Ascending aorta (tissue), 2 donors: ENCODE measurements at regions not wholly inside any gene's neighbourhood (a gene's known extent, or its start where the extent isn't known, plus 50 kb on each side); places are given as distances from the start of the nearest gene placed in this dataset.
"Not testable (repeated sequence)": the region's sequence is repeated elsewhere in the genome, so short reads cannot be mapped to it uniquely, and the experiment has no call there.

Experiments
- DNase-seq, 2 donors: peaks; one replicate each; pipeline ENCODE4 v3.0.0-alpha.2; 2019; ENCODE audit warnings: low spot score in 2 of 2
- H3K27ac ChIP-seq, 2 donors: fragments of 200-600 bp; sonication (generic); one replicate each; pipeline ENCODE4 v1.5.1; 2016 to 2017; ENCODE audit warnings: mild to moderate bottlenecking in 1 of 2
- H3K27me3 ChIP-seq: fragments of 200-600 bp; sonication (generic); one replicate; pipeline ENCODE4 v1.5.1; 2017
- H3K36me3 ChIP-seq, 2 donors: fragments of 200-600 bp; sonication (generic); one replicate each; pipeline ENCODE4 v1.5.1; 2016
- H3K4me1 ChIP-seq, 2 donors: fragments of 200-600 bp; sonication (generic); one replicate each; pipeline ENCODE4 v1.5.1; 2016 to 2017; ENCODE audit warnings: mild to moderate bottlenecking in 1 of 2
- H3K4me3 ChIP-seq, 2 donors: fragments of 200-600 bp; sonication (generic); one replicate each; pipeline ENCODE4 v1.5.1; 2016 to 2017; ENCODE audit warnings: mild to moderate bottlenecking in 1 of 2
- H3K9me3 ChIP-seq, 2 donors: fragments of 200-600 bp; sonication (generic); one replicate each; pipeline ENCODE4 v1.5.1; 2016
- intact Hi-C: fragments of 100-400 bp; cut with DNase I; formaldehyde crosslinking; loops from one replicate; pipeline ENCODE4 v1.15.1; 2023
- TF ChIP-seq, protein P1 (sequence below), 3 experiments: fragments of 200-600 bp in 2 of 3; fragments of 450-650 bp in 1 of 3; sonication (generic) in 2 of 3; IDR thresholded peaks; one replicate each; pipeline ENCODE4 v1.5.1; 2016 to 2019; ENCODE audit warnings: antibody characterized with exemption in 3 of 3, mild to moderate bottlenecking in 1 of 3, moderate library complexity in 1 of 3

DNA sequence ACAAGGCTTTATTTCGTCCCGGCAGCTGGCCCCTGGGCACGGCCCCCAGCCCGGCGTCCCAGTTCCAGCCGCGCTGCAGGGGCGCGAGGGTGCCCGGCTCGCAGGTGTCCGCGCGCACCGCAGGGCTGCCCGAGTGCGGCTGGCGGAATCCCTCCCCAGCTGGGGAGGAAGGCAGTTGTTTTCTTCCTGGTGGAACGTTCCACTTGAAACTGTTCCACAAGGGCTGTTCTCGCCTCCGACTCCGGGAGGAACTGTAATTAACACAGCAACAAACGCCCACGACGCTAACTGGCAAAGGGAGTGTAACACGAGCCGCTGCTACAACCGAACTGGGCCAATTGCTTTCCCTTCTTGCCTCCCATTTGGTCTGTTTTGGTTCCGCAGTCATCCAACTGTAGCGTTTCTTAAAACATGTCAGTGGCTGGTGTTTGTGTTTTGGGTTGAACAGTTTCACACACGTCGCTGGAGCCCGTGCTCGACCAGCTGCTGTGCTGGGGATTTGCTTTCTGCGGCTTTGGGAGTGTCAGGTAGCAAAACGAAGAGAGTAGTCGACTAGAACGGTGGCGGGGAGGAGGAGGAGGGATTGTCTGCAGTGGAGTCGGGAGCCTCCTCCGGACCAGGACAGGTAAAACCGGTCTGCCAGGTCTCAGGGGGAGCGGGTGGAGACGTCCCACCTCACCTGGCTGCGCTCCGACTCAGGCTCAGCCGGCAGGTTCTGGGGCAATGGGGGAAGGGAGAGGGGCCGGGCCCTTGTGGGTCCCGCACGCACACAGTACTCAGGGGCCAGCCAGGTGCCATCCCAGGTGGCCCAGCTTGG is 131.6 kb upstream of the NIPBL start:
- no peaks in the 10 kb centered on the region for H3K27me3 ChIP-seq
- H3K36me3 ChIP-seq: no peaks in the 10 kb centered on the region
- TF ChIP-seq, protein P1, sequence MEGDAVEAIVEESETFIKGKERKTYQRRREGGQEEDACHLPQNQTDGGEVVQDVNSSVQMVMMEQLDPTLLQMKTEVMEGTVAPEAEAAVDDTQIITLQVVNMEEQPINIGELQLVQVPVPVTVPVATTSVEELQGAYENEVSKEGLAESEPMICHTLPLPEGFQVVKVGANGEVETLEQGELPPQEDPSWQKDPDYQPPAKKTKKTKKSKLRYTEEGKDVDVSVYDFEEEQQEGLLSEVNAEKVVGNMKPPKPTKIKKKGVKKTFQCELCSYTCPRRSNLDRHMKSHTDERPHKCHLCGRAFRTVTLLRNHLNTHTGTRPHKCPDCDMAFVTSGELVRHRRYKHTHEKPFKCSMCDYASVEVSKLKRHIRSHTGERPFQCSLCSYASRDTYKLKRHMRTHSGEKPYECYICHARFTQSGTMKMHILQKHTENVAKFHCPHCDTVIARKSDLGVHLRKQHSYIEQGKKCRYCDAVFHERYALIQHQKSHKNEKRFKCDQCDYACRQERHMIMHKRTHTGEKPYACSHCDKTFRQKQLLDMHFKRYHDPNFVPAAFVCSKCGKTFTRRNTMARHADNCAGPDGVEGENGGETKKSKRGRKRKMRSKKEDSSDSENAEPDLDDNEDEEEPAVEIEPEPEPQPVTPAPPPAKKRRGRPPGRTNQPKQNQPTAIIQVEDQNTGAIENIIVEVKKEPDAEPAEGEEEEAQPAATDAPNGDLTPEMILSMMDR (IDR thresholded peaks at IDR 0.05): no peak
- H3K9me3 ChIP-seq: no peaks in the 10 kb centered on the region
- H3K27ac ChIP-seq: no peak overlapping the region
- peak overlapping the region; percentile 62 to 66 for H3K4me3 ChIP-seq
- intact Hi-C loops: no loop called here
- H3K4me1 ChIP-seq: peaks cover 0 to 8% of the 10 kb centered on the region in 2 donors
- DNase-seq: peak in 1 of 2 donors; percentile 67

DNA sequence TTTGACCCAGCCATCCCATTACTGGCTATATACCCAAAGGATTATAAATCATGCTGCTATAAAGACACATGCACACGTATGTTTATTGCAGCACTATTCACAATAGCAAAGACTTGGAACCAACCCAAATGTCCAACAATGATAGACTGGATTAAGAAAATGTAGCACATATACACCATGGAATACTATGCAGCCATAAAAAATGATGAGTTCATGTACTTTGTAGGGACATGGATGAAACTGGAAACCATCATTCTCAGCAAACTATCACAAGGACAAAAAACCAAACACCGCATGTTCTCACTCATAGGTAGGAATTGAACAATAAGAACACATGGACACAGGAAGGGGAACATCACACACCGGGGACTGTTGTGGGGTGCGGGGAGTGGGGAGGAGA is 128.8 kb upstream of the NIPBL start:
- intact Hi-C loops: not testable (repeated sequence)

DNA sequence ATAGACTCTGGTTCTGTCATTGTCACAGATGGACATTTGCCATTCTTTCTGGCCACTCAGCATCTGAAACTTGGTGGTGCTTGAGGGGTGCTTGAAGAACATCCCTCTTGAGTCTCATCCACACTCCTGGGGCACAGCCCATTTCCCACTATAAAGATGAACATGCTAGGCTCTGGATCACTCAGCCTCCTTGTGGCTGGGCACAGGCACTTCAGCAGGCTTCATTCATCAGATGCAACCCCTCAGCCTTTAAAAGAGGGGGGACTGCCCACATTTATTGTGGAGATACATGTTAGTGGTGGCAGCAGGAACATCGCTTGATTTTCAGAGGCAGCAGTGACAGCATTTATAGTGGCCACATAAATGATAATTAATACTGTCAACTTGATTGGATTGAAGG is 124.7 kb upstream of the NIPBL start:
- Histone ChIP-seq H3K9me3 (no peaks in the 10 kb centered on the region), H3K4me3 (no peak overlapping the region), H3K27ac (no peak overlapping the region), H3K4me1 (no peaks in the 10 kb centered on the region), H3K36me3 (no peaks in the 10 kb centered on the region), H3K27me3 (no peaks in the 10 kb centered on the region)
- DNase-seq: no peak
- intact Hi-C loops: no loop called here
- TF ChIP-seq, protein P1 (IDR thresholded peaks at IDR 0.05): no peak

More for the DNA sequence above, 128.8 kb upstream of the NIPBL start:
- H3K36me3 ChIP-seq, H3K27ac ChIP-seq, H3K27me3 ChIP-seq, DNase-seq, H3K9me3 ChIP-seq, H3K4me1 ChIP-seq, H3K4me3 ChIP-seq: not testable (repeated sequence)

DNA sequence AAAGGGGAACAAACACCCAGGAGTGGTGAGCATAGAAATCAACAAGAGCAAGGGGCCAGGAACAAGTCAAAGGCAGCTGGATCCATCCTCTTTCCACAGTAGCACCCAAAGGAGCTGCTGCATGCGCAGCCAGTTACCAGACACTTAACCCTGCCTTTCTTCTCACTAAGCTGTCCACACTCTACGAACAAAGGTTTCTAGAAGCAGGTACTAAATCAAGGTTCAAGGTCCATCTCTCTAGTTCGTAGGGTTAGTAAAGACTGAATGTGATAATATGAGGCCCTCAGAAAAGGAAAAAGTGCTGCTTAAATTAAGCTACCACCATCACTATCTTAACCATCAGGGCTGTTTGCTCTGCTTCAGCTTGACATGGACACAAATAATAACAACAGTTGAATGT is 121.2 kb upstream of the NIPBL start:
- TF ChIP-seq, protein P1 (IDR thresholded peaks at IDR 0.05): no peak
- no peak overlapping the region for H3K27ac ChIP-seq
- no peaks in the 10 kb centered on the region for H3K36me3 ChIP-seq
- H3K4me1 ChIP-seq: no peaks in the 10 kb centered on the region
- intact Hi-C loops: no loop called here
- no peak overlapping the region for H3K4me3 ChIP-seq
- H3K9me3 ChIP-seq: no peaks in the 10 kb centered on the region
- no peak for DNase-seq
- H3K27me3 ChIP-seq: no peaks in the 10 kb centered on the region

DNA sequence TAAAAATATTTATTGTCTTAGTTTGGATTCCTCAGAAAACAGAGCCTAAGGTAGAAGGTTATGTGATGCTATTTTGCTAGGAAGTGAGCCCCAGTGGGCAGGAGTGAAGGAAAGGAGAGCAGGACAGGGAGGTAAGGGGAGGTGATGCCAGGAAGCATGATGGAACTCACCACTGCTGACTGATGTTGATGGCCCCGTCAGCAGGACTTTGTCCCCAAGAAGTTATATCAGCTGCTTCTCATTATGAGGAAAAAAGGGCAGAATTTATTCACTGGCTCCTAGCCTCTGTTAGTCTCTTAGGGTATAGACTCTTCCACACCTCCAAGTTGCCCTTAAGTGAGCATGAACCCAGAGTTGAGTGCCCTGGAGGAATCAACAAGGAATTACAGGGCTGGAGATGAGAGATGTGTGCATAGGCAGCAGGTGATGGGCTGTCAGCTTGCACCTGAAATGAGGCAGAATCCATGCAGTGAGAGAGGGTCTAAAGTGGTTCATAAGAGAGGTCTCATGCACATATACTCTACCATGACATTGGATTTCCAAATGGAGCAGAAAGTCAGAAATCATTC is 120.6 kb upstream of the NIPBL start:
- no peak for DNase-seq
- Histone ChIP-seq H3K4me1 (no peaks in the 10 kb centered on the region), H3K27ac (no peak overlapping the region), H3K27me3 (no peaks in the 10 kb centered on the region), H3K36me3 (no peaks in the 10 kb centered on the region), H3K4me3 (no peak overlapping the region), H3K9me3 (no peaks in the 10 kb centered on the region)
- TF ChIP-seq, protein P1 (IDR thresholded peaks at IDR 0.05): no peak
- intact Hi-C loops: no loop called here

DNA sequence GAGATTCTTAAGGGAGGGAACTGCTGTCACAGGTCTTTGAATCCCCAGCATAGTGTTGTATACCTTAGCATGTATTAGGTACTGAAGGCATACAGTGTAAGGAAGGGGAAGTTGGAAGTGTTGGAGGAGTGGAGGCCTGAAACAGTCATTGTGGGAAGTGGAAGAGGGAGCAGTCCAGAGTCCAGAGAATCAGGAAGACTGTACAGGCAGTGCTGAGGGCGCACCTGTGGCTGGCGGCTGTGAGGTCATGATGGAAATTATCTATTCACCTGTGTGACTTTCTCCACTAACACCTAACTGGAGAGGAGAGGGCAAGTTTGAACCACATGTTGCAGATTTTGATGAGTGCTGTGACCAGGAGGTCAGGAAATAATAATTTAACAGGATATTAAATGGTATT is 119.7 kb upstream of the NIPBL start:
- TF ChIP-seq, protein P1 (IDR thresholded peaks at IDR 0.05): no peak
- intact Hi-C loops: no loop called here
- Histone ChIP-seq H3K36me3 (no peaks in the 10 kb centered on the region), H3K4me1 (no peaks in the 10 kb centered on the region), H3K27ac (no peak overlapping the region), H3K9me3 (no peaks in the 10 kb centered on the region), H3K4me3 (no peak overlapping the region), H3K27me3 (no peaks in the 10 kb centered on the region)
- DNase-seq: no peak
